ENCODE measurements at regions not wholly inside any gene's neighbourhood (a gene's known extent, or its start where the extent isn't known, plus 50 kb on each side); places are given as distances from the start of the nearest gene placed in this dataset.

DNA sequence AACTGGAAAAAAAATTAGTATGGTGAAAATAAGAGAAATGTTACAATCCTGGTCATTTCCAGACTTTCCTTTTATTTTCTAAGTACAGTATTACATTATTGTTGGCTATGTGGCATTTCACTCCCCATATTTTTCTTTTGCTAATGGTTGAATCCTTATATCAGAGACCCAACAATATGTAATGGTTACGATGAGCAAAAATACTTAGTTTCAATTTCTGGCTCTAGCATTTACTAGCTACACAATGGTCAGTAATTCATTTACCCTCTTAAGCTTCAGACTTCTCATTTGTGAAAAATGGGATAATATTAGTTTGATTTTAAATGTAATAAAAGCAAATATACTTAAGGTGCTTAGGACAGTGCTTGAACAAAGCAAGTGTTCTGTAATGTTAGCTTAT lies 942.9 kb upstream of the PABPC4L start:
- Histone ChIP-seq H3K36me3 (ENCODE audit: control insufficient read depth, insufficient read depth, low read length) (no peaks in the 10 kb centered on the region), H3K27me3 (ENCODE audit: control insufficient read depth, insufficient read depth, low read length) (no peaks in the 10 kb centered on the region), H3K4me3 (ENCODE audit: low read depth, low read length) (no peak overlapping the region)
- TF ChIP-seq, protein P1, sequence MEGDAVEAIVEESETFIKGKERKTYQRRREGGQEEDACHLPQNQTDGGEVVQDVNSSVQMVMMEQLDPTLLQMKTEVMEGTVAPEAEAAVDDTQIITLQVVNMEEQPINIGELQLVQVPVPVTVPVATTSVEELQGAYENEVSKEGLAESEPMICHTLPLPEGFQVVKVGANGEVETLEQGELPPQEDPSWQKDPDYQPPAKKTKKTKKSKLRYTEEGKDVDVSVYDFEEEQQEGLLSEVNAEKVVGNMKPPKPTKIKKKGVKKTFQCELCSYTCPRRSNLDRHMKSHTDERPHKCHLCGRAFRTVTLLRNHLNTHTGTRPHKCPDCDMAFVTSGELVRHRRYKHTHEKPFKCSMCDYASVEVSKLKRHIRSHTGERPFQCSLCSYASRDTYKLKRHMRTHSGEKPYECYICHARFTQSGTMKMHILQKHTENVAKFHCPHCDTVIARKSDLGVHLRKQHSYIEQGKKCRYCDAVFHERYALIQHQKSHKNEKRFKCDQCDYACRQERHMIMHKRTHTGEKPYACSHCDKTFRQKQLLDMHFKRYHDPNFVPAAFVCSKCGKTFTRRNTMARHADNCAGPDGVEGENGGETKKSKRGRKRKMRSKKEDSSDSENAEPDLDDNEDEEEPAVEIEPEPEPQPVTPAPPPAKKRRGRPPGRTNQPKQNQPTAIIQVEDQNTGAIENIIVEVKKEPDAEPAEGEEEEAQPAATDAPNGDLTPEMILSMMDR (IDR thresholded peaks at IDR 0.05; ENCODE audit: insufficient read depth, low read length, poor library complexity, severe bottlenecking), result no peak
- DNase-seq (ENCODE audit: low read depth), result no peak

DNA sequence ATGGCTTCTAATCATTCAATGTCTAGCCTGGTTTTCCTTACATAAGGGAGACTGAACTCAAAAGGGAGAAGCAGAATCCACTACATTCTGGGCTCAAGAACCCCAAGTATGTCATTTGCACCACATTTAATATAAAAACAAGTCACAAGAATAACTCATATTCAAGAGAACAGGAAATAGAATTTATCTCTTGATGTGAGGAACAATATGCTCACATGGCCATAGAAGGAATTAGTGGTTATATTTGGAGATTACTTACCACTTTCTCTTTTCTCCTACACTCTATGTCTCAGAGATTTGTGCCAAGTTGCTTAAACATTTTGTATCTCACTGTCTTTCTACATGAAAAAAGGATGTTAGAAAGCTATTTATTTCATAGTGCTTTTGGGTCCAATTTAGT lies 922.6 kb upstream of the PABPC4L start:
- Histone ChIP-seq H3K27me3 (ENCODE audit: control insufficient read depth, insufficient read depth, low read length) (no peaks in the 10 kb centered on the region), H3K36me3 (ENCODE audit: control insufficient read depth, insufficient read depth, low read length) (no peaks in the 10 kb centered on the region), H3K4me3 (ENCODE audit: low read depth, low read length) (no peak overlapping the region)
- DNase-seq (ENCODE audit: low read depth), result no peak
- TF ChIP-seq, protein P1 (IDR thresholded peaks at IDR 0.05; ENCODE audit: insufficient read depth, low read length, poor library complexity, severe bottlenecking), result no peak

DNA sequence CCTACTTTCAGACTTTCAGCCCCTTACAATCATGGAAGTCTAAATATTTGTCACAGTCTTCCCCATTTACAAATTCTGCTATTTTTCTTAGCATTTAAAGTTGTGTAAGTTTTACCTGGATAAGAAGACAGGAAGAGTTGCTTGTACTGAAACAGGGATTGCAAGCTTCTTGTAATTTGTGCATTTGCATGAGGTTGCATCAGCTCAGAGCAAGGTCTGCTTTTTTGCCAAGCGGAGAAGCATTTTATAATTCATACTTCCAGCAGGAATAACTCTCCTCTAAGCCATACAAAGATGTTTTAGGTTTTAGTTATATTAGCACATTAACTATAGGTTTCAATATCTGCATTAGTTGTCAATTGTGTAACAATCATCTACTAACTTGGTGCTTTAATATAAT lies 922.0 kb upstream of the PABPC4L start:
- DNase-seq (ENCODE audit: low read depth), result no peak
- TF ChIP-seq, protein P1 (IDR thresholded peaks at IDR 0.05; ENCODE audit: insufficient read depth, low read length, poor library complexity, severe bottlenecking), result no peak
- Histone ChIP-seq H3K4me3 (ENCODE audit: low read depth, low read length) (no peak overlapping the region), H3K27me3 (ENCODE audit: control insufficient read depth, insufficient read depth, low read length) (no peaks in the 10 kb centered on the region), H3K36me3 (ENCODE audit: control insufficient read depth, insufficient read depth, low read length) (no peaks in the 10 kb centered on the region)

DNA sequence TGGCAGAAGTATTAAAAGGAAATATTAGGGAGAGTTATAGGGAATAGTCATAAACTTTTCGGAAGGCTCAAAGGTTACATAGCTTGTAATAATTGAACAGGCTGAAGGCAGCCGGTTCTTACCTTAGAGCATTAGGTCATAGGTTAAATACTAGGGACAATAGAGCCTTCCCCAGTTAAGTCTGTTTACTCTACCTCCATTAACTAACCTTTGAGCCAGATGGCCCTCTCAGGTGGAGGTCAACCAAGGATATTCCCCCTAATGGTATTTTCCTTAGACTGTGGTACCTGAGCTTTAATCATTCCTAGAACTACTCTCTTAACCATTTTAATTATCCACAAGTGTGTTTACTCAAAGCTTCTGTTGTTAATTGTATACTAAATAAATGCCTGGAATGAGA lies 920.9 kb upstream of the PABPC4L start:
- TF ChIP-seq, protein P1 (IDR thresholded peaks at IDR 0.05; ENCODE audit: insufficient read depth, low read length, poor library complexity, severe bottlenecking), result no peak
- no peaks in the 10 kb centered on the region for H3K27me3 ChIP-seq (ENCODE audit: control insufficient read depth, insufficient read depth, low read length)
- H3K36me3 ChIP-seq (ENCODE audit: control insufficient read depth, insufficient read depth, low read length), result no peaks in the 10 kb centered on the region
- no peak for DNase-seq (ENCODE audit: low read depth)
- H3K4me3 ChIP-seq (ENCODE audit: low read depth, low read length), result no peak overlapping the region

DNA sequence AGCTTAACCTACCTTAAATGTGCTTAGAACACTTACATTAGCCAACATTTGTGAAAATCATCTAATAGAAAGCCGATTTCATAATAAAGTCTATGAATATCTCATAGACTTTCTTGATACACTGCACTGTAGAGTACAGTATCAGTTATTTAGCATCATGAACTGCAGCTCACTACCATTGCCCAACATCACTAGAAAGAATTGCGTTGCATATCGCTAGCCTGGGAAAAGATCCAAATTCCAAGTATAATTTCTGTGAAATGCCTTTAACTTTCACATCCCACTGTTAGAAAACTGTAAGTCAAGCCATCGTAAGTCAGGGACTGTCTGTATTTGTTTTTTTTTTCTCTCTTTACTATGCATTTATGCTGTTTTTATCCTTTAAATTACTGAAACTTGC lies 918.6 kb upstream of the PABPC4L start:
- H3K4me3 ChIP-seq (ENCODE audit: low read depth, low read length), result no peak overlapping the region
- TF ChIP-seq, protein P1 (IDR thresholded peaks at IDR 0.05; ENCODE audit: insufficient read depth, low read length, poor library complexity, severe bottlenecking), result no peak
- no peak for DNase-seq (ENCODE audit: low read depth)
- H3K27me3 ChIP-seq (ENCODE audit: control insufficient read depth, insufficient read depth, low read length), result no peaks in the 10 kb centered on the region
- H3K36me3 ChIP-seq (ENCODE audit: control insufficient read depth, insufficient read depth, low read length), result no peaks in the 10 kb centered on the region

DNA sequence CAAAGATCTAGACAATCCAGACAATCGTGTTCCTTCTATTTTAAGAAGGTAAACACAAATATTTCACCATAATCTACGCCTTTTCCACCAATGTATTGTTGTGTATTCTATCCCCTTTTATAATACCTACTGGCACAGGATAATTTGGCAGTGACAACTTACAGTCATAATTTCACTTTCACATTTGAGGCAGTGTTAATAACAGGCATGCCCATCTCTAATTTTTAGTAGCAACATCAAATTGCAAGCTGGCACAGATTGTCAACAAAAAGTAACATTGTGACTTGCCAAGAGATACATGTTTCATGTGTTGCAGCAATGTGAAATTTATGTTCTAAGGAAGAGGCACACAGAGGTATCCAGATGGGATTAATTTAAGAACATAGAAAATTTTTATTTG lies 912.5 kb upstream of the PABPC4L start:
- Histone ChIP-seq H3K36me3 (ENCODE audit: control insufficient read depth, insufficient read depth, low read length) (no peaks in the 10 kb centered on the region), H3K4me3 (ENCODE audit: low read depth, low read length) (no peak overlapping the region), H3K27me3 (ENCODE audit: control insufficient read depth, insufficient read depth, low read length) (no peaks in the 10 kb centered on the region)
- DNase-seq (ENCODE audit: low read depth), result no peak
- TF ChIP-seq, protein P1 (IDR thresholded peaks at IDR 0.05; ENCODE audit: insufficient read depth, low read length, poor library complexity, severe bottlenecking), result no peak

All from kidney epithelial cell (primary cell).